Neural cell (in vitro differentiated cells): ENCODE measurements at regions not wholly inside any gene's neighbourhood (a gene's known extent, or its start where the extent isn't known, plus 50 kb on each side); places are given as distances from the start of the nearest gene placed in this dataset.

Experiments used
- H2AFZ ChIP-seq: fragments of 200-600, 300-800 bp; sonication (generic), shearing (Covaris generic); 2 replicates; pipeline ENCODE4 v1.6.0; 2014; ENCODE audit warnings: low read depth, mild to moderate bottlenecking, antibody characterized with exemption, low read length, moderate library complexity
- H3F3A ChIP-seq: fragments of 200-600 bp; shearing (Covaris generic); 2 replicates; pipeline ENCODE4 v1.6.1; 2016; ENCODE audit warnings: mild to moderate bottlenecking, moderate library complexity, mixed read lengths, antibody characterized with exemption, low read length; ENCODE audit not compliant: insufficient read depth, poor library complexity, severe bottlenecking
- H3K27ac ChIP-seq: fragments of 200-600, 300-800 bp; sonication (generic), shearing (Covaris generic); 2 replicates; pipeline ENCODE4 v1.5.1; 2014; ENCODE audit warnings: mild to moderate bottlenecking, low read length, moderate library complexity
- H3K27me3 ChIP-seq: fragments of 300-800, 200-600 bp; sonication (generic), shearing (Covaris generic); 2 replicates; pipeline ENCODE4 v1.6.0; 2014; ENCODE audit warnings: mild to moderate bottlenecking, low read depth, low read length, moderate library complexity; ENCODE audit not compliant: insufficient read depth
- H3K36me3 ChIP-seq: fragments of 300-800, 200-600 bp; sonication (generic), shearing (Covaris generic); 2 replicates; pipeline ENCODE4 v1.5.1; 2014; ENCODE audit warnings: mild to moderate bottlenecking, antibody characterized with exemption, low read length, moderate library complexity; ENCODE audit not compliant: insufficient read depth
- H3K4me2 ChIP-seq: fragments of 300-800, 200-600 bp; sonication (generic), shearing (Covaris generic); 2 replicates; pipeline ENCODE4 v1.6.0; 2014; ENCODE audit warnings: mild to moderate bottlenecking, low read length
- H3K4me3 ChIP-seq: fragments of 300-800, 200-600 bp; sonication (generic), shearing (Covaris generic); 2 replicates; pipeline ENCODE4 v1.5.1; 2014; ENCODE audit warnings: mild to moderate bottlenecking, low read length, moderate library complexity
- H3K79me2 ChIP-seq: fragments of 200-600 bp; shearing (Covaris generic); replicated peaks from 2 replicates; pipeline ENCODE4 v1.6.0; 2014; ENCODE audit warnings: mild to moderate bottlenecking, low read length, moderate library complexity; ENCODE audit not compliant: insufficient read depth
- H3K9ac ChIP-seq: fragments of 300-800, 200-600 bp; sonication (generic), shearing (Covaris generic); 2 replicates; pipeline ENCODE4 v1.6.1; 2016; ENCODE audit warnings: mild to moderate bottlenecking, low read length, mixed read lengths
- H3K9me2 ChIP-seq: fragments of 200-600 bp; shearing (Covaris generic); 2 replicates; pipeline ENCODE4 v1.6.1; 2016; ENCODE audit warnings: mild to moderate bottlenecking, low read length, mixed read lengths; ENCODE audit not compliant: insufficient read depth
- H3K9me3 ChIP-seq: fragments of 200-600, 300-800 bp; sonication (generic), shearing (Covaris generic); 2 replicates; pipeline ENCODE4 v1.6.1; 2016; ENCODE audit warnings: mild to moderate bottlenecking, mixed run types, low read length, moderate library complexity, mixed read lengths
- H4K20me1 ChIP-seq: fragments of 200-600 bp; shearing (Covaris generic); 2 replicates; pipeline ENCODE4 v1.6.1; 2016; ENCODE audit warnings: mild to moderate bottlenecking, mixed run types; ENCODE audit not compliant: insufficient read depth
- EZH2 ChIP-seq: fragments of 200-600, 300-800 bp; shearing (Covaris generic), sonication (generic); IDR thresholded peaks from 2 replicates; pipeline ENCODE4 v1.6.1; 2014; ENCODE audit warnings: antibody characterized with exemption, low read length, borderline replicate concordance, mild to moderate bottlenecking; ENCODE audit not compliant: insufficient read depth, poor library complexity, severe bottlenecking
- MXI1 ChIP-seq: fragments of 450-650 bp; conservative IDR thresholded peaks from 2 replicates; pipeline ENCODE4 v1.6.1; 2014; ENCODE audit warnings: antibody characterized with exemption, mild to moderate bottlenecking; ENCODE audit not compliant: poor library complexity, severe bottlenecking
- POLR2AphosphoS5 ChIP-seq: IDR thresholded peaks from 2 replicates; pipeline ENCODE4 v1.6.1; 2012
- RAD21 ChIP-seq: fragments of 450-650 bp; conservative IDR thresholded peaks from 2 replicates; pipeline ENCODE4 v1.6.1; 2014; ENCODE audit warnings: antibody characterized with exemption, mild to moderate bottlenecking, moderate library complexity
- SMC3 ChIP-seq: fragments of 450-650 bp; conservative IDR thresholded peaks from 2 replicates; pipeline ENCODE4 v1.6.1; 2014; ENCODE audit warnings: antibody characterized with exemption, mild to moderate bottlenecking, moderate library complexity; ENCODE audit not compliant: poor library complexity
- TAF1 ChIP-seq: IDR thresholded peaks from 2 replicates; pipeline ENCODE4 v1.6.1; 2012; ENCODE audit warnings: low read depth
- TF ChIP-seq, protein P1 (sequence below): fragments of 450-650 bp; IDR thresholded peaks from 2 replicates; pipeline ENCODE4 v1.5.1; 2014; ENCODE audit warnings: antibody characterized with exemption, mild to moderate bottlenecking, moderate library complexity; ENCODE audit not compliant: poor library complexity, severe bottlenecking
- TF ChIP-seq, protein P2 (sequence below): IDR thresholded peaks from 2 replicates; pipeline ENCODE4 v1.6.1; 2012; ENCODE audit warnings: borderline replicate concordance

DNA sequence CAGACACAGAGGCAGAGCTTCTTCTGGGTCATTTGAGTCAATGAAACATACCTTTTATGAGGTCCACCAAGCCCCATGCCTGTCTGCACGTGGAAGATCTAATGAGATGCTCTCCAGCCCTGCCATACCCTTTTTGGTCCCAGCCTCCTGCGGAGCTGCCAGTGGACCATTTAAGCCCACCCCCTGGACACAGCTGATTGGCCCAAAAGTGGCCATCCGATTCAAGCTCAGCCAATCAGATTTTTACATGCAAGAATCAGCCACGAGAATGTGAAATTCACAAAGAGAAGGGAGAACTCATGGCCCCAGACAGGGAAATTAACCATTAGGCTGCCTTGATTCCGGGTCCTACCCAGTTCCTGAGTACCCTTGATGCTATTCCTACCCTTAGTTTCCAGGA, 231.0 kb upstream of the EEF2KMT start:
- H2AFZ ChIP-seq = no peak overlapping the region
- H3F3A ChIP-seq = no peaks in the 10 kb centered on the region
- no peak overlapping the region for H3K4me2 ChIP-seq
- no peak overlapping the region for H3K27ac ChIP-seq
- no peaks in the 10 kb centered on the region for H3K9me2 ChIP-seq
- H3K9me3 ChIP-seq = no peaks in the 10 kb centered on the region
- H3K4me3 ChIP-seq = no peak overlapping the region
- no peak for TF ChIP-seq SMC3
- TF ChIP-seq, protein P1, sequence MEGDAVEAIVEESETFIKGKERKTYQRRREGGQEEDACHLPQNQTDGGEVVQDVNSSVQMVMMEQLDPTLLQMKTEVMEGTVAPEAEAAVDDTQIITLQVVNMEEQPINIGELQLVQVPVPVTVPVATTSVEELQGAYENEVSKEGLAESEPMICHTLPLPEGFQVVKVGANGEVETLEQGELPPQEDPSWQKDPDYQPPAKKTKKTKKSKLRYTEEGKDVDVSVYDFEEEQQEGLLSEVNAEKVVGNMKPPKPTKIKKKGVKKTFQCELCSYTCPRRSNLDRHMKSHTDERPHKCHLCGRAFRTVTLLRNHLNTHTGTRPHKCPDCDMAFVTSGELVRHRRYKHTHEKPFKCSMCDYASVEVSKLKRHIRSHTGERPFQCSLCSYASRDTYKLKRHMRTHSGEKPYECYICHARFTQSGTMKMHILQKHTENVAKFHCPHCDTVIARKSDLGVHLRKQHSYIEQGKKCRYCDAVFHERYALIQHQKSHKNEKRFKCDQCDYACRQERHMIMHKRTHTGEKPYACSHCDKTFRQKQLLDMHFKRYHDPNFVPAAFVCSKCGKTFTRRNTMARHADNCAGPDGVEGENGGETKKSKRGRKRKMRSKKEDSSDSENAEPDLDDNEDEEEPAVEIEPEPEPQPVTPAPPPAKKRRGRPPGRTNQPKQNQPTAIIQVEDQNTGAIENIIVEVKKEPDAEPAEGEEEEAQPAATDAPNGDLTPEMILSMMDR = no peak
- TF ChIP-seq EZH2 = no peak
- no peaks in the 10 kb centered on the region for H3K27me3 ChIP-seq
- H3K79me2 ChIP-seq = no peaks in the 10 kb centered on the region
- no peaks in the 10 kb centered on the region for H4K20me1 ChIP-seq
- H3K36me3 ChIP-seq = no peaks in the 10 kb centered on the region
- no peak overlapping the region for H3K9ac ChIP-seq

DNA sequence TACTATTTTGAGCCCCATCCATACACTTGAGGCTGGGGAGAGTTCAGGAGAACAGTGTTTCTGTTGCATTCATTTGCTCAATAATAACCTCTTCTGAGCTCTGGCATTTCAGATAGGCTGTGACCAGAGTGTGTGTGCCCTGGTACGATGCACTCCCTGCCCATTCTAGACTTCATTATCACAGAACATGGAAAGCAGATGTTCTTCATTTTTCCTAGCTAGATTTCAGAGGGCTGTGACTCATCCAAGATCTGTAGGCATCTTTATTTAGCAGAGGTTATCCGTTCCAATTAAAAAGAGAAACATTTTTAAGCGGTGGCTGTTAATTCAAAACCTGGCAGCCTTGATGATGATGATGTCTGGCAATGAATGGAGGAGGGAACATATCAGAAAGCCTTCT, 228.8 kb upstream of the EEF2KMT start:
- no peaks in the 10 kb centered on the region for H3F3A ChIP-seq
- H3K4me2 ChIP-seq = no peak overlapping the region
- no peak overlapping the region for H3K4me3 ChIP-seq
- no peaks in the 10 kb centered on the region for H3K79me2 ChIP-seq
- H3K36me3 ChIP-seq = no peaks in the 10 kb centered on the region
- H4K20me1 ChIP-seq = no peaks in the 10 kb centered on the region
- no peak overlapping the region for H3K9ac ChIP-seq
- H3K9me3 ChIP-seq = no peaks in the 10 kb centered on the region
- H3K27me3 ChIP-seq = no peaks in the 10 kb centered on the region
- TF ChIP-seq, protein P2, sequence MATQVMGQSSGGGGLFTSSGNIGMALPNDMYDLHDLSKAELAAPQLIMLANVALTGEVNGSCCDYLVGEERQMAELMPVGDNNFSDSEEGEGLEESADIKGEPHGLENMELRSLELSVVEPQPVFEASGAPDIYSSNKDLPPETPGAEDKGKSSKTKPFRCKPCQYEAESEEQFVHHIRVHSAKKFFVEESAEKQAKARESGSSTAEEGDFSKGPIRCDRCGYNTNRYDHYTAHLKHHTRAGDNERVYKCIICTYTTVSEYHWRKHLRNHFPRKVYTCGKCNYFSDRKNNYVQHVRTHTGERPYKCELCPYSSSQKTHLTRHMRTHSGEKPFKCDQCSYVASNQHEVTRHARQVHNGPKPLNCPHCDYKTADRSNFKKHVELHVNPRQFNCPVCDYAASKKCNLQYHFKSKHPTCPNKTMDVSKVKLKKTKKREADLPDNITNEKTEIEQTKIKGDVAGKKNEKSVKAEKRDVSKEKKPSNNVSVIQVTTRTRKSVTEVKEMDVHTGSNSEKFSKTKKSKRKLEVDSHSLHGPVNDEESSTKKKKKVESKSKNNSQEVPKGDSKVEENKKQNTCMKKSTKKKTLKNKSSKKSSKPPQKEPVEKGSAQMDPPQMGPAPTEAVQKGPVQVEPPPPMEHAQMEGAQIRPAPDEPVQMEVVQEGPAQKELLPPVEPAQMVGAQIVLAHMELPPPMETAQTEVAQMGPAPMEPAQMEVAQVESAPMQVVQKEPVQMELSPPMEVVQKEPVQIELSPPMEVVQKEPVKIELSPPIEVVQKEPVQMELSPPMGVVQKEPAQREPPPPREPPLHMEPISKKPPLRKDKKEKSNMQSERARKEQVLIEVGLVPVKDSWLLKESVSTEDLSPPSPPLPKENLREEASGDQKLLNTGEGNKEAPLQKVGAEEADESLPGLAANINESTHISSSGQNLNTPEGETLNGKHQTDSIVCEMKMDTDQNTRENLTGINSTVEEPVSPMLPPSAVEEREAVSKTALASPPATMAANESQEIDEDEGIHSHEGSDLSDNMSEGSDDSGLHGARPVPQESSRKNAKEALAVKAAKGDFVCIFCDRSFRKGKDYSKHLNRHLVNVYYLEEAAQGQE = no peak
- TF ChIP-seq TAF1 (no peak), POLR2AphosphoS5 (no peak), MXI1 (no peak), RAD21 (no peak), EZH2 (no peak), SMC3 (no peak)
- TF ChIP-seq, protein P1 = no peak
- H3K9me2 ChIP-seq = no peaks in the 10 kb centered on the region
- H2AFZ ChIP-seq = no peak overlapping the region
- H3K27ac ChIP-seq = no peak overlapping the region
